IPS-11a (cell line): ENCODE measurements at regions not wholly inside any gene's neighbourhood (a gene's known extent, or its start where the extent isn't known, plus 50 kb on each side); places are given as distances from the start of the nearest gene placed in this dataset.

ENCODE experiments used
- H3K4me3 ChIP-seq: one replicate; pipeline ENCODE4 v1.5.1; 2013; ENCODE audit warnings: low read depth, low read length, control low read depth

GRCh38 chr10:78524342-78524741 is 490.7 kb downstream of the RPS24 start:
- no peak overlapping the region for H3K4me3 ChIP-seq

GRCh38 chr10:78524941-78525340 is 491.3 kb downstream of the RPS24 start:
- no peak overlapping the region for H3K4me3 ChIP-seq

GRCh38 chr10:78526347-78526746 is 492.7 kb downstream of the RPS24 start:
- H3K4me3 ChIP-seq = no peak overlapping the region

- no peak overlapping the region for H3K4me3 ChIP-seq
These were observed 493.6 kb downstream of the RPS24 start for GRCh38 chr10:78527296-78527695.

GRCh38 chr10:78528749-78529204 is 495.1 kb downstream of the RPS24 start:
- no peak overlapping the region for H3K4me3 ChIP-seq

- H3K4me3 ChIP-seq = no peak overlapping the region
These were observed 495.6 kb downstream of the RPS24 start for GRCh38 chr10:78529262-78529661.

GRCh38 chr10:78531088-78531487 is 497.4 kb downstream of the RPS24 start:
- no peak overlapping the region for H3K4me3 ChIP-seq

- H3K4me3 ChIP-seq = no peak overlapping the region
These were observed 498.9 kb downstream of the RPS24 start for GRCh38 chr10:78532480-78533042.

GRCh38 chr10:78533098-78533497 is 499.4 kb downstream of the RPS24 start:
- H3K4me3 ChIP-seq = no peak overlapping the region

GRCh38 chr10:78533776-78534175 is 500.1 kb downstream of the RPS24 start:
- no peak overlapping the region for H3K4me3 ChIP-seq

GRCh38 chr10:78535716-78536218 is 502.1 kb downstream of the RPS24 start:
- no peak overlapping the region for H3K4me3 ChIP-seq

GRCh38 chr10:78537018-78537417 is 503.4 kb downstream of the RPS24 start:
- H3K4me3 ChIP-seq = no peak overlapping the region

GRCh38 chr10:78539247-78539766 is 505.6 kb downstream of the RPS24 start:
- H3K4me3 ChIP-seq = no peak overlapping the region

GRCh38 chr10:78540355-78541076 is 506.9 kb downstream of the RPS24 start:
- H3K4me3 ChIP-seq = no peak overlapping the region

- no peak overlapping the region for H3K4me3 ChIP-seq
These were observed 507.9 kb downstream of the RPS24 start for GRCh38 chr10:78541481-78542140.

GRCh38 chr10:78542141-78542489 is 508.5 kb downstream of the RPS24 start:
- no peak overlapping the region for H3K4me3 ChIP-seq

GRCh38 chr10:78542521-78542920 is 508.9 kb downstream of the RPS24 start:
- no peak overlapping the region for H3K4me3 ChIP-seq

- H3K4me3 ChIP-seq = no peak overlapping the region
These were observed 509.5 kb downstream of the RPS24 start for GRCh38 chr10:78543031-78543748.

- no peak overlapping the region for H3K4me3 ChIP-seq
These were observed 510.2 kb downstream of the RPS24 start for GRCh38 chr10:78543749-78544362.

GRCh38 chr10:78544423-78545090 is 510.9 kb downstream of the RPS24 start:
- no peak overlapping the region for H3K4me3 ChIP-seq
